ENCODE measurements at regions not wholly inside any gene's neighbourhood (a gene's known extent, or its start where the extent isn't known, plus 50 kb on each side); places are given as distances from the start of the nearest gene placed in this dataset.
"Not testable (repeated sequence)": the region's sequence is repeated elsewhere in the genome, so short reads cannot be mapped to it uniquely, and the experiment has no call there.

DNA sequence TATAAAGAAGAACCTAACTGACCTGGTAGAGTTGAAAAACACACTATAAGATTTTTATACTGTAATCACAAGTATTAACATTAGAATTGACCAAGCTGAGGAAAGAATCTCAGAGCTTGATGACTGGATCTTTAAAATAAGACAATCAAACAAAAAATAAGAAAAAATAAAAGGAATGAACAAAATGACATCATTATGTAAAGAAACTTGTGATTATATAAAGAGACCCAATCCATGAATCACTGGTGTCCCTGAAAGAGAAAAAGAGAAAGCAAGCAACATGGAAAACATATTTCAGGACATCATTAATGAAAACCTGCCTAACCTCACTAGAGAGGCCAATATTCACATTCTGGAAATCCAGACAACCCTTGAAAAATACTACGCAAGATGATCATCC is 822.5 kb upstream of the SLITRK5 start:
- no peak for DNase-seq (ENCODE audit: low read depth, low spot score)

DNA sequence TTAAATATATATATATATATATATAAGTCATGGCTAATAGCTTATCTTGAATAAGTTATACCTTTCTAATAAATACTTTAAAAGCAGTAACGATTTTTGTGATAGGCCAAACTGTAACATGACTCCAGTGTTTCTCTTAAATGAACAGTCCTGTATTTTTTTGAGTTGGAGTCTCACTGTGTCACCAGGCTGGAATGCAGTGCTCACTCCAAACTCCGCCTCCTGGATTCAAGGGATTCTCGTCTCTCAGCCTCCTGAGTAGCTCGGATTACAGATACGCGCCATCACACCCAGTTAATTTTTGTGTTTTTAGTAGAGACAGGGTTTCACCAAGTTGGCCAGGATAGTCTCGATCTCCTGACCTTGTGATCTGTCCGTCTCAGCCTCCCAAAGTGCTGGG is 814.2 kb upstream of the SLITRK5 start:
- no peak for DNase-seq (ENCODE audit: low read depth, low spot score)

DNA sequence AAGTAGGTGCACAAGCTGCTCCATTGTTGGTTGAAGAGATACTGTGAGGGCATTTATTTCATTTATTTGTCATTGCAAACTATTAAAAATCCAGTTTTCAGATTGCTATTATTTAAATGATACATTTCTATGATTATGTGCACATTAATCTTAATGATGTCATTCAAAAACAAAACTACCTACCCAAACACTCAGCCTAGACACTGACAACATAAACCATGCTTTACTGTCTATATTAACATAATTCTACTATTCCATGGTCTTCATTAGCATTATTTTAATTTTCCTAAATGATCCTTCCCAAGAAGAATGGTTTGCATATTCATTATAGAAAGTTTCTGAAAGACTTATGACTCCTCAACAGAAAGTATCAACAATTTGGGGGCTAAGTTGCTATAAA is 813.0 kb upstream of the SLITRK5 start:
- DNase-seq (ENCODE audit: low read depth, low spot score), result no peak

DNA sequence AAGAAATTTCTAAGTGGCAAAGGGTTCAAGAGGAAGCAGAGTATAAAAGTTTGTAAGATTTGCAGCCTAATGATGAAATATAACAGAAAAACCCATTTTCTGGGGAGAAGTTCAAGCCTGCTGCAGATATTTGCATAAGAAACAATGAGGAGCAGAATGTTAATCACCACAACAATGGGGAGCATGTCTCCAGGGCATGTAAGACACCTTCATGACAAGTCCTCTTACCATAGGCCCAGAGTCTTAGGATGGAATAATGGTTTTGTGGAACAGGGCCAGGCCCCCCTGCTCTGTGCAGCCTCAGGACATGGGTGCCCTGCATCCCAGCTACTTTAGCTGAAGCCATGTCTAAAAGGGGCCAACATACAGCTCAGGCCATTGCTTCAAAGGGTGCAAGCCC is 809.0 kb upstream of the SLITRK5 start:
- DNase-seq (ENCODE audit: low read depth, low spot score), result no peak

DNA sequence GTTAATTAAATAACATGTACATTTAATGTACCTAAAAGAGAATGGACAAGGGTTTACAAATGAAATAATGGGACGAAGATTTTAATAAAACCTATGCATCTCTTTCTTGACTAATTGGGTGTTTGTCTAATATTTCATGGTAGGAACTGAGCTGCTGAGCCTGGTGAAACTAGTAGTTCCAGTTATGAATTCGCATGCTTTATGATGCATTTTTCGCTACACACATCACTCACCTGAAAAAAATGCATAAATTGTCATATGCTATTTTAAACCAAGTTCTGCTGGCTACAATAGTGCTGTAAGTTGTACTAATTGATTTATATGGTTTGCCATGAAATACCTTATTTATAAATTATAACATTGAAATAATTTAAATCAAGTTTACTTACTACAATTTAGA is 806.8 kb upstream of the SLITRK5 start:
- DNase-seq (ENCODE audit: low read depth, low spot score), result no peak

DNA sequence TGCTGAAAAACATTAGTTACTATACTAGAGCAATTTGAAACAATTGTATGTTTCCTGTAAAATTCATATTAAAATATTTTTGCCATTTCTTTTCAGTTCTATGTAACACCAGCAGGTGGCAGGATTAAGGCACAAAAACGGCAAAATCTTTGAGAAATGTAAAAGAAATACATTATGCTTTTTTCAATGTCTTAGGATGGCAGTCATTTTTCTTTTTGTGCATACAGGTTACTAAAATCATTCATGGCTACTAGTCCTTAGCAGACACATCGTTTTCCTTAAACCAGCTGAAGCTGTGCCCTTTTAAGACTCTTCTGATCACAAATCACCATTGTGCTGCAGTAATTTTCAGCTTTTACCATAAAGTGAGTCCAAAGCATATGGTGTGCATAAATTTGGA is 800.7 kb upstream of the SLITRK5 start:
- DNase-seq (ENCODE audit: low read depth, low spot score), result no peak

DNA sequence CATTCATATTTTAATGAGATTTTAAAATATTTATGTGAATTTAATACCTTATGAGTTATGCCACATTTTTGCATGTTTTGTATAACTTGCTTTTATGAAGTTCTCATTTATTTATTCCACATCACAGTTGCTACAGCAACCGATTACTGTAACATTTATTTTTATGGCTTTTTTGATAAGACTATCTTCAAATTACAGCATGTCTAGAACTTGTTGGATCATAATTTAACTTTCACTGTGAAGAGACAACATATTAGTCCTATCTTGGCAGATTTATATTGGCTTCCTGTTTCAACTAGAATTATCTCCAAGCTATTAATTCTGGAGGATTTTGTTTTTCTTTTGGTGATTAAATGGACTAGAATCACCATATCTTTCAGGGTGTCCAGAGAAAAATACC is 793.7 kb upstream of the SLITRK5 start:
- DNase-seq (ENCODE audit: low read depth, low spot score), result no peak

DNA sequence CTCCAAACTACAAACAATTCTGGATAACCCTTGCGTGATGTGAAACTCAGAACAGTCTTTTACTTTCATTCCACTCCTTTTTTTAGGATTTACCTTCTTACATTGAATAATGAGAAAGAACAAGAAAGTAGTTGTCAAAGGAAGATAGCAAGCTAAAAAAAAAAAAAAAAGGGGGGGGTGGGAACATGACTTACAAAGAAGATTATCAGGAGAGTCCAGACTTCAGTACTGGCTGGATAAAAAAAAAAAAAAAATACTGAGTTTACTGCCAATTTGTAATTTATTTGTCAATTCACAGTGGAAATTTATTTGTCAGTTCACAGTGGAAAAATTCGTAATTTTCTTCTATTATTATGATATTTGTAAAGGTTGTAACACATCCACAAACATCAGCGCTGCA is 792.4 kb upstream of the SLITRK5 start:
- DNase-seq (ENCODE audit: low read depth, low spot score), result no peak

DNA sequence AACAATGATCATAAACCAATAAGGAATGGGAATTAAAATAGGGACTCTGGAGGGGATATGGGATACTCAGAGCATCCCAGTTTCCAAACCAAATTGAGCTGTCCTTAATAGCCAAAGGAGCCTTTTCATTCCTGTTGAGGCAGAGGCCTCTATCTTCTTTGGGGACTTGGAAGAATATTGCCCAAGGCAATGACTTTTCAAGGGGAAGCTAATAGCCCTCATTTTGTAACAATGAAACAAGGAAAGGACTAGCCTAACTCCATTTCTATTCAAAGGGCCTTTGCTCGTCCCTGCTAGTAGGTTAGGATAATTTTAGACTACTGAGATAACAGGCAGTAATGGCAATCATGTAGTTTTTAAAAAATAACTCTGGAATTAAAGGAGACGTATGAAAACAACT is 789.8 kb upstream of the SLITRK5 start:
- no peak for DNase-seq (ENCODE audit: low read depth, low spot score)

DNA sequence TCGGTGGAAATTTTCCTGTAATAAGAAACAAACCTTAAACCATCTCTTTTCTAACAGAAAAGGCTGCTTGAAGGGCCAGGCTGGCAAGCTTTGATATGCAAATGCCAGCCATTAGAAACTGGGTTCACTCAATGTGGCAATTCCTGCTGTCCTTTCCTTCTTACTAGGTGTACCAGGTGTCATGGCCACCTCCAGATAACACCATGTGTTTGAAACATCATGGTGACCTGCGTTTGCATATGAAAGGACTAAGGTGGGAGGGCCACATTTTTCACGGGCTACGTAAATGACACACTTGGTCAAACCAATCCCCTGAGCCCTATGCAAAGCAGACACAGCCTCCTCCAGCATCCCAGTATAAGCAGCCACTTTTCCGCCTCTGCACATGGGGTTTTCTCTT is 789.1 kb upstream of the SLITRK5 start:
- DNase-seq (ENCODE audit: low read depth, low spot score), result no peak

DNA sequence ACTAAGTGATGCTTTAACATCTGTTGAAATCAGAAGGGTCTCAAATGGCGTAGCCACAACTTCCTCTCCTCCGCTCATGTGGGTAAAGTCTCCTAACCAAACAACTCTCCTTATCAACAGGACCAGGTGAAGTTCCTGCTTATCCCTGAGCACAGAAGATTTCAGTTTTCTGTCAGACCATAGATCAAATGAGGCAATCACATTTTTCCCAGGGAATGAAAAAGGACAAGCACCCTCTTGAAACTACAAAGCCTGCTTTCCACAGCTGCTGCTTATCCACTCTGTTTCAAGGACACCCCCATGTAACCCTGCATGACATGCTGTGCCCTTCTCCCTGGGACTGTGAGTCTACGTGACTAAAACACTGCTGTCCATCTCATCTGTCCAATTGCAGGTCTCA is 788.3 kb upstream of the SLITRK5 start:
- no peak for DNase-seq (ENCODE audit: low read depth, low spot score)

DNA sequence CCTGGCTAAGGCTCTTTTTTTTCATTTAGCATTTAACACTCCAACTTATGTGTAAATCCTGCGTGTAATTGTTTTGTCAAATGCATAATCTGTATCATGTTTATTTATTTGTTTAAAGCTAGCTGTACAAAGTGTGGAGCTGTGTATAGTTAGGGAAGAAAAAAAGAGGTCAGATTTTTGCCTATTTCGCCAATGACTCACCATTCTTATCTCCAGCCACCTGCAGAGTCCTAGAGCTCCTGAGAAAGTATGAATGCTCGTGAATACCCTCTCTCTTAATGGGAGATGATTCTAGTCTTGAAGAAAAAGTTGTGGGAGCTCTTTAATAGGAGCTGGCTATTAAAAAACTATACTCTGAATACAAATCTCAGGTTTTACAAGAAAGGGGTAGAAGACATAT is 778.8 kb upstream of the SLITRK5 start:
- no peak for DNase-seq (ENCODE audit: low read depth, low spot score)

DNA sequence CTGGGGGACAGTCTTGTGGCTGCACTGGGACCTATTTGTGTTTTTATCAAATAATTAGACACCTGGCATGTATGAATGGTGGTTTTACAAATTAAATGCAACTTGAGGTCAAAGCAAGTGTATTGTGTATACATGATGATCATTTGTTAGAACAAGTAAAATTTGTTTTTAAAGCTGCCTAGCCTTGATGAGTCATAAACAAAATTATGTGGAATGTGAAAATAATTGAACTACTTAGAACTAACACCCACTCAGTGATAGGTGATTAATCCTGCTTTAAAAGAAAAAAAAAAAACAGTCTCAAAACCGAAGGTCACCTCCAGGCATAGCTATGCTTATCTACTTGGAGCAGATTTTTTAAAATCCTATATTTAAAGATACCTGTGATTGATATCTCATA is 770.3 kb upstream of the SLITRK5 start:
- DNase-seq (ENCODE audit: low read depth, low spot score), result no peak

DNA sequence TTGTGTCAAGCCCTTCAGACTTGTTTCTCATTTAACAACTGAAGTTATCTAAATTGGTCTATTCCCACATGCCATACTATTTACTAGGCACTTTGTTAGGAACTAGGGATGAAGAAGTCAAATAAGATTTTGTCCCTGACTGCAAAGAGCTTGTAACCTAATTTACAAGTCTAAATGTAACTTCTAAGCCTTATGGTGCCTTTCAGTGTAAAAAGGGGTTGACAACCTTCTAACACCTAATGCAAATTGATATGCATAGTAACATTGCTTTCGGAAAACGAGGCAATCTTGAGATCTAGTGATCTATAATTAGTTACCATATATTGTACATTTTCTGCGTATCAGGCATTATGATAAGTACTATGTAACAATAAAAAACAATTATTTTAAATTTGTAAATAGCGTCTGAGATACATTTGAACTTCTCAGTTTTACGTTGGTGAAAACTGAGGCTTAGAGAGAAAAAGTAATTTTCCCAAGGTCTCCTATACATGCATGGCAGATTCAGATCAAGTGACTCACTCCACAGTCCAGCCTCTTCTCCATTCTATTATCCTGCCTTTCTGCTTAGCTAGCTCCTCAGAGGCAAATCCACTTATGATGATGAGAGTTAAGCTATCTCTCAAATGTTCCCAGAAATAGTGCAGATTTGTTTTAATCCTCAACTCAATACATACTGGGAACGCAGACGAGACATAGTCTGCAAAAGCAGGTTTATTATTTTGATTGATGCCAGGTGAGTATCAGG is 764.9 kb upstream of the SLITRK5 start:
- no peak for DNase-seq (ENCODE audit: low read depth, low spot score)

DNA sequence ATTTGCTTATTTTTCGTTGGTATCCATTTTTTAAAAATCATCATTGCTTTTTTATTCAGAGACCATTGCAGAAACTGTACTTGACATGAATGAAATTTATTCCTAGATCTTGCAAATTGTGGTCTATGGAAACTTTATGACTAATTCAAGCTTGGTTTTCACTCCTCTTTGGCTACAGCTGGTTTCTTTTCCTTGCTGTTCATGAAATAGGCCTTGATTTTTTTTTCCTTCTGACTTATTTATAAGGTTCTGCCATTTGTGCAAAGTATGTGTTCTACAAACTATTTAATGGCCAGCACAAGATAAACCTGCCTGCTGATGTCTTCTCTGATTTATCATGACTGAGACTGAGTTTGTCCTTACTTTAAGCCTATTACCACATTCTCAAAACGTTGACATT is 764.0 kb upstream of the SLITRK5 start:
- no peak for DNase-seq (ENCODE audit: low read depth, low spot score)

DNA sequence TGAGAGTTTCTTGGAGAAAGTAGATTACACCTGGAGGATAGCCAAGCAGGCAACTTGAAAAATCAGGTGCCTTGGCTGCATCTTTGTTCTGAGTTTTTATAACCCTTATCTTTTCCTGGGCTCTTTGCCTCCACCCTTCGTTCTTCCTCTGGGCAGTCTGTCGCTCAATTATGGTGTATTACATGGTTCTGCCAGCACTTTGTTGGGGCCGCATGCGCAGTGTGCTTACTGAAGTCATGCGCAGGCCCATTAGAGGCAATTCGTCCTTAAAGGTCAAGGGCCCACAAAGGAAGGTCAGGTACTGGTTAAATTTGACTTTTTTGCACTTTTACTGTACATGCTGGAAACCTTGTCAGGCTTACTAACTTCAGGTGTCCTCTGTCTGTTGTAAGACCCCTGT is 761.9 kb upstream of the SLITRK5 start:
- DNase-seq (ENCODE audit: low read depth, low spot score), result no peak

DNA sequence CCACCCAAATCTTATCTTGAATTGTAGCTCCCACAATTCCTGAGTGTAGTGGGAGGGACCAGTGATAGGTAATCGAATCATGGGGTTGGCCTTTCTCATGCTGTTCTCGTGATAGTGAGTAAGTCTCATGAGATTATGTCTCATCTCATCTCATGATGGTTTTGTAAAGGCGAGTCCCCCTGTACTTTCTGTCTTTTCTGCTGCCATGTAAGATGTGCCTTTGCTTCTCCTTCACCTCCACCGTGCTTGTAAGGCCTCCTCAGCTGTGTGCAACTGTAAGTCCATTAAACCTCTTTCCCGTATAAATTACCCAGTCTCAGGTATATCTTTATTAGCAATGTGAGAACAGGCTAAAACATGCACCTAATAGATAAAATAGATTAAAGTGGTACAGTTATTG is 756.4 kb upstream of the SLITRK5 start:
- DNase-seq (ENCODE audit: low read depth, low spot score), result no peak

DNA sequence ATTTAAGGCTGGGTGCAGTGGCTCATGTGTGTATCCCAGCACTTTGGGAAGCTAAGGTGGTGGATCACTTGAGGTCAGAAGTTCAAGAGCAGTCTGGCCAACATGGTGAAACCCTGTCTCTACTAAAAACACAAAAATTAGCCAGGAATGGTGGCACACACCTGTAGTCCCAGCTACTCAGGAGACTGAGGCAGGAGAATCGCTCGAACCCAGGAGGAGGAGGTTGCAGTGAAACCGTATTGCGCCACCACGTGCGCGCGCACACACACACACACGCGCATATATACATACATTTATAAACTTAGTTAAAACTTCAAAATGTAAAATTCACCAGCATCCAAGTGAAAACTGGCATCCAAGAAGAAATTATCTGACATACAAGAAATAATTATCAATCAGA is 753.7 kb upstream of the SLITRK5 start:
- DNase-seq (ENCODE audit: low read depth, low spot score), result not testable (repeated sequence)

DNA sequence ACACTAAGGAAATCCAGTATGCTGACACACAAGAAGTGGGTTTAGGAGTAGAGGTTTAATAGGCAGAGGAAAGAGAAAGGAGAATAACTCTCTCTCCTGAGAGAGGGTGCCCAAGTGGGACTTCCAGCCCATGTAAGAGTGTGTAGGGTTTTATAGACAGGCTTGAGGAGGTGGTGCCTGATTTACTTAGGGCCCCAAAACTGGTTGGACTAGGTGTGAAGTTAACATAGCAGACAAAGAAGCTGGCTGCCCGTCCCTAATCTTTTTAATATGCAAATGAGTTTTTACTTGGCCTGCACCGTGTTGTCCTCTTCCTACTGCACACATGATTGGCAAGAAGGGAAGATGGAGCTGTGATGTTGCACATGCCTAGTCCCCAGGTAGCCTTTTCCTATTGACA is 752.5 kb upstream of the SLITRK5 start:
- no peak for DNase-seq (ENCODE audit: low read depth, low spot score)

DNA sequence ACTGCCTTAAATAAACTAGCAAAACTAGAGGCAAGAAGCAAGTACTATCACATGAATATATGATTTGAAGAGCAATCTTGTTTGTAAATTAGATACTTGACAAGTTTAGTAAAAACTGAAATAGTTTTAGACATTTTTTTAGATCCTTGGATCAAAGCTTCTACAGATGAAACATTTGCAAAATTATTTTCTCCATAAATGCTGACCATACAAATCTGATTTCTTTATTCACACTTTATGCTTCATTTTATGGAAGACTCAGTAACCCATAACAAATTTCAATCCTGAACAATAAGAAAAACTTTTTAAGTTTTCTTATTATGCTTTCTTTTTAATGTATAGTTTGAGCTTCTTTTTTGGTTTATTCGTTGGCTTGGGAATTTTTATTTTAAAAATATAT is 750.2 kb upstream of the SLITRK5 start:
- DNase-seq (ENCODE audit: low read depth, low spot score), result no peak

DNA sequence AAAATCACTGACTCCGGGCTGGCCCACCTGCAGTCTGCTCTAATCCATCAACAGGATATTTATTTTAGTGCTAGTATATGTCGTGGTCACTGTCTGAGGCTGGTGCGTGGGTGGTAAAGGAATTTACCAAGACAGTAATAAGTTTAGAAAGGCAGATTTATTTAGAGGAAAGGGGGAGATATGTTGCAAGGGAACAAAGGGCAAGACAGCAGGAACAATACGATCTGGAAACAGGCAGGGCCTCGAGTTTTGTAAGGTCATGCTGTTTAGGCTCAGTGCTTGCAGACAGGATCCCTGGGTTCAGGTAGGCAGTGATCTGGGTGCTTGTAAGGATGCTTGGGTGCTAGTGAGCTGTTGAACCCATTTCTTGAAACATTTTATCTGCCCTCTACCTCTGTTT is 748.2 kb upstream of the SLITRK5 start:
- DNase-seq (ENCODE audit: low read depth, low spot score), result no peak

DNA sequence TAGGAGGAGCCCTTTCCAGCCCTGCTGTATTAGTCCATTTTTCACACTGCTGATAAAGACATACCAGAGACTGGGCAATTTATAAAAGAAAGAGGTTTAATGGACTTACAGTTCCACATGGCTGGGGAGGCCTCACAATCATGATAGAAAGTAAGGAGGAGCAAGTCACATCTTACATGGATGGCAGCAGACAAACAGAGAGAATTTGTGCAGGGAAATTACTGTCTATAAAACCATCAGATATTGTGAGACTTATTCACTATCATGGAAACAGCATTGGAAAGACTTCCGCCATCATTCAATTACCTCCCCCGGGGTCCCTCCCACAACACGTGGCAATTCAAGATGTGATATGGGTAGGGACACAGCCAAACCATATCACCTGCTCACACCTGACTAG is 744.3 kb upstream of the SLITRK5 start:
- not testable (repeated sequence) for DNase-seq (ENCODE audit: low read depth, low spot score)

DNA sequence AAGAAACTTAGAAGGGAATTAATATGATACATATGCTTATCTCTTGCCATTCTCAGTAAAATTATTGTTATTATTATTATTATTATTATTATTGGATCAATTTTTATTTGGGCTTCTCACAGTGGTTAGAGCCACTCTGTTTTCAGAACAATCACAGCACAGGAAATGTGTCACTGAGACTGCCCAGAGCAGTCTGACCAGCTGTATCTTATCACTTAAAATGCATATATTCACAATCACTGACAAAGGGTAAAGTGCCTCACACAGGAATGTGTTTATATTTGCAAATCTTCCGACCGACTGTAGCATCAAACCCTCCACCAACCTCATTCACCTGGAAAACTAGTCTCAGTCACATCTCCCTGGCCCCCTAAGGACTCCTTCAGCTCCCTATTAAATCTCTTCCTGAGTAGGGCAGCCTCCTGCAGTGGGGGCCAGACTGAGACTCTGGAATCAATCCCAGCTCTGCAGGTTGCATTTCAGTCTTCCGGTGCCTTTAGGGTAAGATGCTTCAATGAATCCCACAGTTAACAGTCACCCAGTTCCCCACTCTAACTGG is 738.3 kb upstream of the SLITRK5 start:
- DNase-seq (ENCODE audit: low read depth, low spot score), result peak; percentile 20

DNA sequence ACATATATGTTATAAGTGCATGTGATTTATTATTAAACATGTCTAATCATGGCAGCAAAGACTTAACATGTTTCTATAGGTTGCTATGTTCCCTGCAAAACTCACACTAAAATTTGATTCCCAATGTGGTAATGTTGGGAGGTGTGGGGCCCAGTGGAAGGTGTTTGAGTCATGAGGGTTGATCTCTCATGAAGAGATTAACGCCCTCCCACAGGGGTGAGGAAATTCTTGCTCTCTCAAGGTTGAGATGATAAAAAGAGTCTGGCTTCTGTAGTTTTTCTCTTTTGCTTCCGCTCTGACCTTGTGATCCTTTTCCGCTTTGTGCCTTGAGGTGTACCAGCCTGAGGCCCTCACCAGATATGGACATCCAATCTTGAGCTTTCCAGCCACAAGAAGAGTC is 737.5 kb upstream of the SLITRK5 start:
- DNase-seq (ENCODE audit: low read depth, low spot score), result no peak

Measured in smooth muscle cell of the brain vasculature (primary cell).